WI38 (cell line): ENCODE measurements at regions not wholly inside any gene's neighbourhood (a gene's known extent, or its start where the extent isn't known, plus 50 kb on each side); places are given as distances from the start of the nearest gene placed in this dataset.

Experiments
- H3K4me3 ChIP-seq: 2 replicates; pipeline ENCODE4 v1.5.1; 2011; ENCODE audit warnings: low read depth, mild to moderate bottlenecking, control low read depth, low read length
- CTCF ChIP-seq: IDR thresholded peaks from 2 replicates; pipeline ENCODE4 v1.5.1; 2012; ENCODE audit warnings: low read depth, mild to moderate bottlenecking, control low read depth, low read length

GRCh38 chr12:25424211-25424731 is 128.8 kb downstream of the LMNTD1 start:
- no peak overlapping the region for H3K4me3 ChIP-seq
- no peak for TF ChIP-seq CTCF

GRCh38 chr12:25423355-25424050 is 129.6 kb downstream of the LMNTD1 start:
- TF ChIP-seq CTCF, result no peak

GRCh38 chr12:25422241-25422640 is 130.8 kb downstream of the LMNTD1 start:
- no peak for TF ChIP-seq CTCF

More at GRCh38 chr12:25423355-25424050, 129.6 kb downstream of the LMNTD1 start:
- H3K4me3 ChIP-seq, result no peak overlapping the region

GRCh38 chr12:25421651-25422167 is 131.4 kb downstream of the LMNTD1 start:
- no peak overlapping the region for H3K4me3 ChIP-seq

More at GRCh38 chr12:25422241-25422640, 130.8 kb downstream of the LMNTD1 start:
- H3K4me3 ChIP-seq, result no peak overlapping the region

GRCh38 chr12:25420116-25420515 is 133.0 kb downstream of the LMNTD1 start:
- H3K4me3 ChIP-seq, result no peak overlapping the region
- TF ChIP-seq CTCF, result no peak

More at GRCh38 chr12:25421651-25422167, 131.4 kb downstream of the LMNTD1 start:
- TF ChIP-seq CTCF, result no peak

- no peak for TF ChIP-seq CTCF
These were observed 133.5 kb downstream of the LMNTD1 start for GRCh38 chr12:25419595-25419994.

GRCh38 chr12:25417071-25417470 is 136.0 kb downstream of the LMNTD1 start:
- no peak for TF ChIP-seq CTCF
- H3K4me3 ChIP-seq, result no peak overlapping the region

More at GRCh38 chr12:25419595-25419994, 133.5 kb downstream of the LMNTD1 start:
- H3K4me3 ChIP-seq, result no peak overlapping the region
